ENCODE measurements at regions not wholly inside any gene's neighbourhood (a gene's known extent, or its start where the extent isn't known, plus 50 kb on each side); places are given as distances from the start of the nearest gene placed in this dataset.
"Not testable (repeated sequence)": the region's sequence is repeated elsewhere in the genome, so short reads cannot be mapped to it uniquely, and the experiment has no call there.

GRCh38 chr3:69688400-69688799 is 50.9 kb upstream of the MITF start:
- no peak for DNase-seq (ENCODE audit: low read depth in 2 of 2)

- no peak for DNase-seq (ENCODE audit: low read depth in 2 of 2)
These were observed 51.6 kb upstream of the MITF start for GRCh38 chr3:69687641-69688040.

GRCh38 chr3:69686056-69686455 is 53.2 kb upstream of the MITF start:
- no peak for DNase-seq (ENCODE audit: low read depth in 2 of 2)

GRCh38 chr3:69684309-69684961 is 54.8 kb upstream of the MITF start:
- DNase-seq (ENCODE audit: low read depth in 2 of 2) = no peak

- no peak for DNase-seq (ENCODE audit: low read depth in 2 of 2)
These were observed 56.0 kb upstream of the MITF start for GRCh38 chr3:69683082-69683806.

GRCh38 chr3:69677456-69677855 is 61.8 kb upstream of the MITF start:
- DNase-seq (ENCODE audit: low read depth in 2 of 2) = not testable (repeated sequence)

GRCh38 chr3:69675786-69676530 is 63.3 kb upstream of the MITF start:
- no peak for DNase-seq (ENCODE audit: low read depth in 2 of 2)

GRCh38 chr3:69674752-69675151 is 64.5 kb upstream of the MITF start:
- no peak for DNase-seq (ENCODE audit: low read depth in 2 of 2)

GRCh38 chr3:69671082-69671952 is 67.9 kb upstream of the MITF start:
- peak in 1 of 2 donors; percentile 4 for DNase-seq (ENCODE audit: low read depth in 2 of 2)

- no peak for DNase-seq (ENCODE audit: low read depth in 2 of 2)
These were observed 70.2 kb upstream of the MITF start for GRCh38 chr3:69669070-69669469.

- DNase-seq (ENCODE audit: low read depth in 2 of 2) = no peak
These were observed 74.1 kb upstream of the MITF start for GRCh38 chr3:69665026-69665737.

GRCh38 chr3:69660631-69661030 is 78.6 kb upstream of the MITF start:
- no peak for DNase-seq (ENCODE audit: low read depth in 2 of 2)

- DNase-seq (ENCODE audit: low read depth in 2 of 2) = no peak
These were observed 79.9 kb upstream of the MITF start for GRCh38 chr3:69659180-69659910.

- DNase-seq (ENCODE audit: low read depth in 2 of 2) = no peak
These were observed 80.6 kb upstream of the MITF start for GRCh38 chr3:69658514-69659140.

GRCh38 chr3:69657030-69657429 is 82.2 kb upstream of the MITF start:
- not testable (repeated sequence) for DNase-seq (ENCODE audit: low read depth in 2 of 2)

- DNase-seq (ENCODE audit: low read depth in 2 of 2) = no peak
These were observed 87.5 kb upstream of the MITF start for GRCh38 chr3:69651765-69652164.

- DNase-seq (ENCODE audit: low read depth in 2 of 2) = no peak
These were observed 89.2 kb upstream of the MITF start for GRCh38 chr3:69650066-69650419.

GRCh38 chr3:69649120-69650065 is 89.9 kb upstream of the MITF start:
- no peak for DNase-seq (ENCODE audit: low read depth in 2 of 2)

- DNase-seq (ENCODE audit: low read depth in 2 of 2) = no peak
These were observed 91.1 kb upstream of the MITF start for GRCh38 chr3:69648126-69648525.
